WTC11 (cell line): ENCODE measurements at regions not wholly inside any gene's neighbourhood (a gene's known extent, or its start where the extent isn't known, plus 50 kb on each side); places are given as distances from the start of the nearest gene placed in this dataset.

Source experiments
- ATAC-seq: fragments of 200-7000 bp; cut with Tn5 transposase; 2 replicates; pipeline ENCODE4 v1.10.0; 2021; ENCODE audit warnings: mild to moderate bottlenecking, moderate library complexity
- CTCF ChIA-PET: fragments of 300-600 bp; sonication (Branson Sonifier 250); formaldehyde crosslinking; loops from one replicate; lab custom pipeline; 2021; ENCODE audit warnings: antibody characterized with exemption; lab: Charles Lee
- POLR2A ChIA-PET: fragments of 350-600 bp; sonication (Branson Sonifier 250); formaldehyde crosslinking; loops from one replicate; lab custom pipeline; 2021; ENCODE audit warnings: antibody characterized with exemption; lab: Charles Lee
- DNase-seq: peaks from one replicate; pipeline ENCODE4 v3.0.0; 2021; ENCODE audit warnings: low spot score
- H3K27ac Mint-ChIP-seq: 2 replicates; pipeline ENCODE4 v1.8.0; 2021; ENCODE audit warnings: mixed read lengths
- H3K27me3 Mint-ChIP-seq: 2 replicates; pipeline ENCODE4 v1.8.0; 2021; ENCODE audit warnings: low read depth, mild to moderate bottlenecking, moderate library complexity, mixed read lengths
- H3K36me3 Mint-ChIP-seq: 2 replicates; pipeline ENCODE4 v1.8.0; 2021; ENCODE audit warnings: mixed read lengths
- H3K4me1 Mint-ChIP-seq: 2 replicates; pipeline ENCODE4 v1.8.0; 2022; ENCODE audit warnings: mixed read lengths
- H3K4me3 Mint-ChIP-seq: 2 replicates; pipeline ENCODE4 v1.8.0; 2021; ENCODE audit warnings: mild to moderate bottlenecking, moderate library complexity, mixed read lengths
- H3K9me3 Mint-ChIP-seq: 2 replicates; pipeline ENCODE4 v1.8.0; 2021; ENCODE audit warnings: mixed read lengths
- ELF4 ChIP-seq: sonication (generic); formaldehyde crosslinking; IDR thresholded peaks from 2 replicates; pipeline ENCODE4 v1.8.1; 2022; ENCODE audit warnings: low read depth, mild to moderate bottlenecking, moderate library complexity, missing genetic modification reagents
- GTF2I ChIP-seq: fragments of 250-450 bp; sonication (Bioruptor Pico); conservative IDR thresholded peaks from 2 replicates; pipeline ENCODE4 v1.4.0; 2021; ENCODE audit warnings: mild to moderate bottlenecking
- HMGA2 ChIP-seq: fragments of 250-450 bp; sonication (Bioruptor Pico); IDR thresholded peaks from 2 replicates; pipeline ENCODE4 v1.4.0; 2021; ENCODE audit warnings: mild to moderate bottlenecking, moderate library complexity
- JAZF1 ChIP-seq: fragments of 250-450 bp; sonication (Bioruptor Pico); IDR thresholded peaks from 2 replicates; pipeline ENCODE4 v1.9.0; 2021; ENCODE audit warnings: moderate library complexity, mild to moderate bottlenecking, inconsistent platforms
- MYBL2 ChIP-seq: sonication (generic); formaldehyde crosslinking; IDR thresholded peaks from 2 replicates; pipeline ENCODE4 v1.8.1; 2023; ENCODE audit warnings: mild to moderate bottlenecking, moderate library complexity, missing genetic modification reagents
- NFATC4 ChIP-seq: fragments of 250-450 bp; sonication (Bioruptor Pico); IDR thresholded peaks from 2 replicates; pipeline ENCODE4 v1.9.0; 2021; ENCODE audit warnings: mild to moderate bottlenecking
- NR1H2 ChIP-seq: sonication (generic); formaldehyde crosslinking; IDR thresholded peaks from 2 replicates; pipeline ENCODE4 v1.9.0; 2021; ENCODE audit warnings: mild to moderate bottlenecking, moderate library complexity, missing genetic modification reagents
- OVOL2 ChIP-seq: fragments of 250-450 bp; sonication (Bioruptor Pico); IDR thresholded peaks from 2 replicates; pipeline ENCODE4 v1.9.0; 2021; ENCODE audit warnings: mild to moderate bottlenecking, borderline replicate concordance
- SOX15 ChIP-seq: fragments of 250-450 bp; sonication (Bioruptor Pico); IDR thresholded peaks from 2 replicates; pipeline ENCODE4 v1.9.0; 2021; ENCODE audit warnings: mild to moderate bottlenecking
- TP53 ChIP-seq: sonication (generic); formaldehyde crosslinking; IDR thresholded peaks from 2 replicates; pipeline ENCODE4 v1.8.1; 2023; ENCODE audit warnings: mild to moderate bottlenecking, missing genetic modification reagents
- ZBTB21 ChIP-seq: sonication (generic); formaldehyde crosslinking; IDR thresholded peaks from 2 replicates; pipeline ENCODE4 v1.8.1; 2023; ENCODE audit warnings: mild to moderate bottlenecking, missing genetic modification reagents, borderline replicate concordance
- ZNF263 ChIP-seq: sonication (generic); formaldehyde crosslinking; IDR thresholded peaks from 2 replicates; pipeline ENCODE4 v1.8.1; 2022; ENCODE audit warnings: low read depth, mild to moderate bottlenecking, moderate library complexity, missing genetic modification reagents
- ZNF396 ChIP-seq: fragments of 250-450 bp; sonication (Bioruptor Pico); IDR thresholded peaks from 2 replicates; pipeline ENCODE4 v1.8.0; 2021; ENCODE audit warnings: mild to moderate bottlenecking, moderate library complexity, borderline replicate concordance
- ZNF416 ChIP-seq: fragments of 250-450 bp; sonication (Bioruptor Pico); IDR thresholded peaks from 2 replicates; pipeline ENCODE4 v1.9.0; 2021; ENCODE audit warnings: mild to moderate bottlenecking, inconsistent platforms
- ZNF423 ChIP-seq: fragments of 250-450 bp; sonication (Bioruptor Pico); IDR thresholded peaks from 2 replicates; pipeline ENCODE4 v2.1.2; 2022; ENCODE audit warnings: mild to moderate bottlenecking, moderate library complexity
- ZNF671 ChIP-seq: fragments of 250-450 bp; sonication (Bioruptor Pico); IDR thresholded peaks from 2 replicates; pipeline ENCODE4 v1.8.0; 2021; ENCODE audit warnings: mild to moderate bottlenecking
- TF ChIP-seq, protein P1 (sequence below): sonication (generic); formaldehyde crosslinking; IDR thresholded peaks from 2 replicates; pipeline ENCODE4 v1.8.0; 2022; ENCODE audit warnings: missing genetic modification reagents
- TF ChIP-seq, protein P2 (sequence below): sonication (generic); formaldehyde crosslinking; IDR thresholded peaks from 2 replicates; pipeline ENCODE4 v1.8.1; 2023; ENCODE audit warnings: mild to moderate bottlenecking, missing genetic modification reagents, moderate library complexity
- TF ChIP-seq, protein P3 (sequence below): sonication (generic); formaldehyde crosslinking; IDR thresholded peaks from 2 replicates; pipeline ENCODE4 v1.8.0; 2022; ENCODE audit warnings: mild to moderate bottlenecking, missing genetic modification reagents
- TF ChIP-seq, protein P4 (sequence below): sonication (generic); formaldehyde crosslinking; IDR thresholded peaks from 2 replicates; pipeline ENCODE4 v1.8.1; 2023; ENCODE audit warnings: mild to moderate bottlenecking, missing genetic modification reagents
- TF ChIP-seq, protein P5 (sequence below): sonication (generic); formaldehyde crosslinking; IDR thresholded peaks from 2 replicates; pipeline ENCODE4 v1.8.1; 2023; ENCODE audit warnings: mild to moderate bottlenecking, missing genetic modification reagents, moderate library complexity

DNA sequence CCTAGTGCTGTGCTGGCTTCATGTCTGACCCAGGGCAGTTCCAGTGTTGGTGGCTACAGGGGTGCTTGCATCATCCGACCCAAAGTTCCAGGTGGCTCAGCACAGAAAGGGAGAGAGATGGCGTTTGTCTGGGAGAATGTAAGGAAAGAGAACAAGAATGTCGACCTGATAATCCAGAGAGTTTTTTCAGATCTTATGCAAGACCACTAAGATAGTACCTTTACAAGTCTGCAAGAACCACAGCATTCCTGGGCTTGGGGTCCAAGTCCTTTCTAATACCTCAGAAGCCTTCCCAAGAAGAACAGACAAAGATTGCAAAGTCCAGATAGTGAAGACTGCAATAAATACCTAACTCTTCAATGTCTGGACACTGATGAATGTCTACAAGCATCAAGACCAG lies 363.0 kb upstream of the TOM1L1 start:
- no peak for TF ChIP-seq NR1H2 (CRISPR knock-in tag)
- CTCF ChIA-PET, result no interaction called here
- POLR2A ChIA-PET, result no interaction called here

DNA sequence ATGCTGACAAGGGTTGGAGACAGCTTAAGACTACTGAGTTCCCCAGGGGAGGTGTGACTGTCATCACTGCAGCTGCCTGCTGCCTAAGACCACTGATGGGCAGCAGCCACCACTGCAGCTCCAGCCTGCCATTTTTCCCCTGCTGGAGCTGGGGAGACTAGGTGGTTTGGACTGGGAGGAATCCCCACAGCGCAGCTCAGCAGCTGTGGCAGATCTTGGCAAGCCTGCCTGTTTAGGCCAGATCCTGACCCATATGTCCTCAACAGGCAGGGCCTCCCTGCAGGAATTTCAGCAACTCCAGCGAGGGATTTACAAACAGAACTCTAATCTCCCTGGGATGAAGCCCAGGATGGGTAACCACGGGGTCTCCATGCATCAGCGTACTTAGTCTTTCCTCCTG lies 356.4 kb upstream of the TOM1L1 start:
- H3K36me3 Mint-ChIP-seq, result peaks cover 44% of the 10 kb centered on the region
- ATAC-seq (peak; percentile 95), DNase-seq (peak; percentile 29)
- H3K9me3 Mint-ChIP-seq, result peaks cover 83% of the 10 kb centered on the region
- H3K27ac Mint-ChIP-seq, result no peak overlapping the region
- peaks cover 10% of the 10 kb centered on the region for H3K4me1 Mint-ChIP-seq
- TF ChIP-seq, protein P1, sequence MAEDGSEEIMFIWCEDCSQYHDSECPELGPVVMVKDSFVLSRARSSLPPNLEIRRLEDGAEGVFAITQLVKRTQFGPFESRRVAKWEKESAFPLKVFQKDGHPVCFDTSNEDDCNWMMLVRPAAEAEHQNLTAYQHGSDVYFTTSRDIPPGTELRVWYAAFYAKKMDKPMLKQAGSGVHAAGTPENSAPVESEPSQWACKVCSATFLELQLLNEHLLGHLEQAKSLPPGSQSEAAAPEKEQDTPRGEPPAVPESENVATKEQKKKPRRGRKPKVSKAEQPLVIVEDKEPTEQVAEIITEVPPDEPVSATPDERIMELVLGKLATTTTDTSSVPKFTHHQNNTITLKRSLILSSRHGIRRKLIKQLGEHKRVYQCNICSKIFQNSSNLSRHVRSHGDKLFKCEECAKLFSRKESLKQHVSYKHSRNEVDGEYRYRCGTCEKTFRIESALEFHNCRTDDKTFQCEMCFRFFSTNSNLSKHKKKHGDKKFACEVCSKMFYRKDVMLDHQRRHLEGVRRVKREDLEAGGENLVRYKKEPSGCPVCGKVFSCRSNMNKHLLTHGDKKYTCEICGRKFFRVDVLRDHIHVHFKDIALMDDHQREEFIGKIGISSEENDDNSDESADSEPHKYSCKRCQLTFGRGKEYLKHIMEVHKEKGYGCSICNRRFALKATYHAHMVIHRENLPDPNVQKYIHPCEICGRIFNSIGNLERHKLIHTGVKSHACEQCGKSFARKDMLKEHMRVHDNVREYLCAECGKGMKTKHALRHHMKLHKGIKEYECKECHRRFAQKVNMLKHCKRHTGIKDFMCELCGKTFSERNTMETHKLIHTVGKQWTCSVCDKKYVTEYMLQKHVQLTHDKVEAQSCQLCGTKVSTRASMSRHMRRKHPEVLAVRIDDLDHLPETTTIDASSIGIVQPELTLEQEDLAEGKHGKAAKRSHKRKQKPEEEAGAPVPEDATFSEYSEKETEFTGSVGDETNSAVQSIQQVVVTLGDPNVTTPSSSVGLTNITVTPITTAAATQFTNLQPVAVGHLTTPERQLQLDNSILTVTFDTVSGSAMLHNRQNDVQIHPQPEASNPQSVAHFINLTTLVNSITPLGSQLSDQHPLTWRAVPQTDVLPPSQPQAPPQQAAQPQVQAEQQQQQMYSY (CRISPR knock-in tag), result no peak
- TF ChIP-seq ZNF416 (CRISPR knock-in tag), result no peak
- no peak for TF ChIP-seq HMGA2 (CRISPR knock-in tag)
- no peak for TF ChIP-seq ZBTB21
- no peak for TF ChIP-seq ELF4 (CRISPR knock-in tag)
- no peak for TF ChIP-seq MYBL2 (CRISPR knock-in tag)
- no peak for TF ChIP-seq OVOL2 (CRISPR knock-in tag)
- TF ChIP-seq, protein P2, sequence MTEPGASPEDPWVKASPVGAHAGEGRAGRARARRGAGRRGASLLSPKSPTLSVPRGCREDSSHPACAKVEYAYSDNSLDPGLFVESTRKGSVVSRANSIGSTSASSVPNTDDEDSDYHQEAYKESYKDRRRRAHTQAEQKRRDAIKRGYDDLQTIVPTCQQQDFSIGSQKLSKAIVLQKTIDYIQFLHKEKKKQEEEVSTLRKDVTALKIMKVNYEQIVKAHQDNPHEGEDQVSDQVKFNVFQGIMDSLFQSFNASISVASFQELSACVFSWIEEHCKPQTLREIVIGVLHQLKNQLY (CRISPR knock-in tag), result no peak
- TF ChIP-seq ZNF423 (CRISPR knock-in tag), result no peak
- no peak for TF ChIP-seq SOX15 (CRISPR knock-in tag)
- TF ChIP-seq TP53 (CRISPR knock-in tag), result no peak
- TF ChIP-seq, protein P3, sequence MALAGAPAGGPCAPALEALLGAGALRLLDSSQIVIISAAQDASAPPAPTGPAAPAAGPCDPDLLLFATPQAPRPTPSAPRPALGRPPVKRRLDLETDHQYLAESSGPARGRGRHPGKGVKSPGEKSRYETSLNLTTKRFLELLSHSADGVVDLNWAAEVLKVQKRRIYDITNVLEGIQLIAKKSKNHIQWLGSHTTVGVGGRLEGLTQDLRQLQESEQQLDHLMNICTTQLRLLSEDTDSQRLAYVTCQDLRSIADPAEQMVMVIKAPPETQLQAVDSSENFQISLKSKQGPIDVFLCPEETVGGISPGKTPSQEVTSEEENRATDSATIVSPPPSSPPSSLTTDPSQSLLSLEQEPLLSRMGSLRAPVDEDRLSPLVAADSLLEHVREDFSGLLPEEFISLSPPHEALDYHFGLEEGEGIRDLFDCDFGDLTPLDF (CRISPR knock-in tag), result no peak
- no peak for TF ChIP-seq ZNF671 (CRISPR knock-in tag)
- 0 out of 2 replicates have a peak, but pooled peaks cover 3% of the 10 kb centered on the region for H3K27me3 Mint-ChIP-seq
- POLR2A ChIA-PET, result no interaction called here
- no peak overlapping the region for H3K4me3 Mint-ChIP-seq
- CTCF ChIA-PET, result no interaction called here

More for the DNA sequence above, 363.0 kb upstream of the TOM1L1 start:
- H3K36me3 Mint-ChIP-seq, result peaks cover 42% of the 10 kb centered on the region
- no peak for ATAC-seq
- H3K4me1 Mint-ChIP-seq, result no peaks in the 10 kb centered on the region
- no peak for DNase-seq
- no peak overlapping the region for H3K4me3 Mint-ChIP-seq
- no peaks in the 10 kb centered on the region for H3K27me3 Mint-ChIP-seq
- no peak overlapping the region for H3K27ac Mint-ChIP-seq
- peaks cover 72% of the 10 kb centered on the region for H3K9me3 Mint-ChIP-seq

DNA sequence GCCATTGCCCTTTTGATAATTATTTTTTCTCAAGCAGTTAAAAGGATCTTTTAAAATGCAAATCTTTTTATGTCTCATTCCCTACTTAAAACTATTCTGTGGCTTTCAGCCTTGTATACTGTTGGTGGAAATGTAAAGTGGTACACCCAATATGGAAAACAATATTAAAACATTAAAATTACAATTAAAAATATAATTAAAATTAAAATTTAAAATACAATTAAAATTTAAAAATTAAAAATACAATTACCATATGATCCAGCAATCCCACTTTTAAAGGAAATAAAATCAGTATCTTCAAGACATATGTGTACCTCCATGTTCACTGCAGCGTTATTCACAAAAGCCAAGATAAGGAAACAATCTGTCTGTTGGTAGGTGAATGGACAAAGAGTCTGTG lies 340.8 kb upstream of the TOM1L1 start:
- POLR2A ChIA-PET, result no interaction called here
- ATAC-seq, result no peak
- H3K9me3 Mint-ChIP-seq, result peaks cover 56% of the 10 kb centered on the region

DNA sequence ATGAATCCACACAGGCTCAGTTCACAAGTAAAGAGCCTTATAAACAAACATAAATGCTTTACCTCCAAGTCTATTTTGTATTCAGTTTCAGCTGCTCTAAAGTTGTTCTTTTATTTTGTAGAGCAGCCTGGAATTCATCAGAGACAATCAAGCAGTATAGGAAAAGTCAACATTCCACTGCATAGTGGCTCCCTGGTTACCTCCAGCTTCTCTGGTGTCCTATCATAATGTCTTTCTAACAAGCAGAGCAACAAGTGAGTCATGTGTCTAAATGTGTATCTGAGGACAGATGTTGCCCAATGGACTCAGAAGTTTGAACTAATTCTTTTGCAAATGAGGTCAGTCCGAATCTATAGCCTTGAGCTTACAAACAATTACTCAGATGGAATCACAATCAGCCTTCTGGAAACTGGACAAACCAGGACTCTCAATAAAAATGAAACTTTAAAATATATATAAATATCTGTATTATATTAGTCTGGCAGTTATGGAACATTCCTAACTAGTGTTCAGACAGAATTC lies 292.0 kb upstream of the TOM1L1 start:
- Mint-ChIP-seq H3K36me3 (peaks cover 45% of the 10 kb centered on the region), H3K9me3 (peaks cover 74% of the 10 kb centered on the region), H3K4me1 (no peaks in the 10 kb centered on the region), H3K4me3 (no peak overlapping the region), H3K27me3 (no peaks in the 10 kb centered on the region), H3K27ac (no peak overlapping the region)
- CTCF ChIA-PET, result no interaction called here
- no peak for DNase-seq
- POLR2A ChIA-PET, result no interaction called here
- no peak for ATAC-seq
- TF ChIP-seq NFATC4 (CRISPR knock-in tag) (no peak), ZNF396 (no peak), GTF2I (no peak), ZNF671 (CRISPR knock-in tag) (no peak), ELF4 (CRISPR knock-in tag) (no peak), ZNF263 (CRISPR knock-in tag) (no peak)
- TF ChIP-seq, protein P4, sequence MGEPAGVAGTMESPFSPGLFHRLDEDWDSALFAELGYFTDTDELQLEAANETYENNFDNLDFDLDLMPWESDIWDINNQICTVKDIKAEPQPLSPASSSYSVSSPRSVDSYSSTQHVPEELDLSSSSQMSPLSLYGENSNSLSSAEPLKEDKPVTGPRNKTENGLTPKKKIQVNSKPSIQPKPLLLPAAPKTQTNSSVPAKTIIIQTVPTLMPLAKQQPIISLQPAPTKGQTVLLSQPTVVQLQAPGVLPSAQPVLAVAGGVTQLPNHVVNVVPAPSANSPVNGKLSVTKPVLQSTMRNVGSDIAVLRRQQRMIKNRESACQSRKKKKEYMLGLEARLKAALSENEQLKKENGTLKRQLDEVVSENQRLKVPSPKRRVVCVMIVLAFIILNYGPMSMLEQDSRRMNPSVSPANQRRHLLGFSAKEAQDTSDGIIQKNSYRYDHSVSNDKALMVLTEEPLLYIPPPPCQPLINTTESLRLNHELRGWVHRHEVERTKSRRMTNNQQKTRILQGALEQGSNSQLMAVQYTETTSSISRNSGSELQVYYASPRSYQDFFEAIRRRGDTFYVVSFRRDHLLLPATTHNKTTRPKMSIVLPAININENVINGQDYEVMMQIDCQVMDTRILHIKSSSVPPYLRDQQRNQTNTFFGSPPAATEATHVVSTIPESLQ (CRISPR knock-in tag), result no peak
- TF ChIP-seq, protein P5, sequence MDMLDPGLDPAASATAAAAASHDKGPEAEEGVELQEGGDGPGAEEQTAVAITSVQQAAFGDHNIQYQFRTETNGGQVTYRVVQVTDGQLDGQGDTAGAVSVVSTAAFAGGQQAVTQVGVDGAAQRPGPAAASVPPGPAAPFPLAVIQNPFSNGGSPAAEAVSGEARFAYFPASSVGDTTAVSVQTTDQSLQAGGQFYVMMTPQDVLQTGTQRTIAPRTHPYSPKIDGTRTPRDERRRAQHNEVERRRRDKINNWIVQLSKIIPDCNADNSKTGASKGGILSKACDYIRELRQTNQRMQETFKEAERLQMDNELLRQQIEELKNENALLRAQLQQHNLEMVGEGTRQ (CRISPR knock-in tag), result no peak

More for the DNA sequence above, 340.8 kb upstream of the TOM1L1 start:
- H3K36me3 Mint-ChIP-seq, result peaks cover 34% of the 10 kb centered on the region
- H3K27me3 Mint-ChIP-seq, result no peaks in the 10 kb centered on the region
- no peak for DNase-seq
- H3K4me1 Mint-ChIP-seq, result no peaks in the 10 kb centered on the region
- H3K27ac Mint-ChIP-seq, result no peak overlapping the region
- no peak overlapping the region for H3K4me3 Mint-ChIP-seq
- CTCF ChIA-PET, result no interaction called here
- TF ChIP-seq JAZF1 (CRISPR knock-in tag) (no peak), HMGA2 (CRISPR knock-in tag) (peak; percentile 94)
